ENCODE measurements at regions not wholly inside any gene's neighbourhood (a gene's known extent, or its start where the extent isn't known, plus 50 kb on each side); places are given as distances from the start of the nearest gene placed in this dataset.

GRCh38 chr3:4107430-4107829 lies 195.7 kb upstream of the SETMAR start:
- intact Hi-C loops (cut with micrococcal nuclease) (no loop called here), in situ Hi-C loops (cut with MboI; ENCODE audit: low sequenced_read_pairs) (no loop called here), dilution Hi-C loops (cut with HindIII; ENCODE audit: low sequenced_read_pairs, unreplicated experiment) (no loop called here)
- Histone ChIP-seq H3K4me2 (ENCODE audit: low read depth, low read length) (no peak overlapping the region), H3K4ac (ENCODE audit: low read depth, low read length) (no peak overlapping the region), H3K9me1 (ENCODE audit: insufficient read depth, low read length) (no peaks in the 10 kb centered on the region), H2BK5ac (ENCODE audit: low read depth, low read length, poor library complexity, severe bottlenecking) (no peak overlapping the region), H3K79me1 (ENCODE audit: low read depth in 1 of 2, low read length in 2 of 2) (no peaks in the 10 kb centered on the region), H4K20me1 (ENCODE audit: insufficient read depth, low read length) (no peaks in the 10 kb centered on the region), H2BK120ac (ENCODE audit: low read depth, low read length) (no peak overlapping the region), H3K18ac (ENCODE audit: low read depth, low read length) (no peak overlapping the region), H3K27ac (ENCODE audit: insufficient read depth, low read length) (no peak overlapping the region), H2BK15ac (ENCODE audit: low read depth, low read length) (no peak overlapping the region), H3K56ac (ENCODE audit: extremely low read depth, insufficient read depth, low read length) (no peak overlapping the region), H3K4me1 (ENCODE audit: control insufficient read depth, insufficient read depth, low read length) (no peaks in the 10 kb centered on the region), H3K23ac (ENCODE audit: low read depth, low read length) (no peak overlapping the region), H2BK20ac (ENCODE audit: low read depth, low read length) (no peak overlapping the region), H4K5ac (ENCODE audit: low read depth, low read length) (no peak overlapping the region), H2AK9ac (replicated peaks; ENCODE audit: low read depth, low read length, poor library complexity) (no peak overlapping the region), H3K9ac (ENCODE audit: low read depth, low read length) (no peak overlapping the region), H3K36me3 (ENCODE audit: control insufficient read depth, insufficient read depth, low read length) (no peaks in the 10 kb centered on the region), H2AFZ (replicated peaks; ENCODE audit: low read length, poor library complexity) (no peak overlapping the region), H3K14ac (replicated peaks; ENCODE audit: low read depth, low read length) (no peak overlapping the region), H4K91ac (ENCODE audit: insufficient read depth, low read depth, low read length) (no peak overlapping the region), H3K4me3 (ENCODE audit: insufficient read depth, low read depth, low read length) (no peak overlapping the region), H2AK5ac (ENCODE audit: low read depth, low read length) (no peak overlapping the region), H3K9me3 (ENCODE audit: control insufficient read depth, insufficient read depth, low read length) (peaks cover 6% of the 10 kb centered on the region), H3K27me3 (ENCODE audit: control insufficient read depth, insufficient read depth, low read length) (no peaks in the 10 kb centered on the region), H4K8ac (ENCODE audit: low read depth in 2 of 2, low read length in 2 of 2) (no peak overlapping the region)
- no peak for TF ChIP-seq POLR2A (IDR thresholded peaks at IDR 0.05; ENCODE audit: low read depth, low read length)
- TF ChIP-seq FOS (IDR thresholded peaks at IDR 0.05; ENCODE audit: low read depth, low read length) = no peak
- TF ChIP-seq CEBPB (IDR thresholded peaks at IDR 0.05; ENCODE audit: low read depth, low read length) = no peak
- no peak for TF ChIP-seq SMC3 (IDR thresholded peaks at IDR 0.05; ENCODE audit: low read depth, low read length)
- no peak for TF ChIP-seq BHLHE40 (IDR thresholded peaks at IDR 0.05; ENCODE audit: low read depth, low read length)
- no peak for TF ChIP-seq CHD1 (IDR thresholded peaks at IDR 0.05; ENCODE audit: low read depth, low read length)
- TF ChIP-seq ELK1 (IDR thresholded peaks at IDR 0.05; ENCODE audit: borderline replicate concordance, low read depth, low read length) = no peak
- no peak for TF ChIP-seq CTCF (conservative IDR thresholded peaks at IDR 0.05; ENCODE audit: low read depth, low read length)
- no peak for DNase-seq
- no TSS peak for BruUV-seq (replicated peaks)
- ChIA-PET CTCF (no interaction called here), POLR2A (ENCODE audit: unreplicated experiment) (no interaction called here)
- no CpG with 5 or more reads among the region's 3 CpGs for WGBS, 2 experiments (ENCODE audit: extremely low coverage in 2 of 2, insufficient read length in 1 of 2)
- no peak for ATAC-seq (ENCODE audit: low read depth)

All from IMR-90 (cell line).